Frontal cortex (tissue), 3 donors: ENCODE measurements at regions not wholly inside any gene's neighbourhood (a gene's known extent, or its start where the extent isn't known, plus 50 kb on each side); places are given as distances from the start of the nearest gene placed in this dataset.

Experiments used
- DNase-seq, 2 donors: peaks; one replicate each; pipeline ENCODE4 v3.0.0; 2012; ENCODE audit warnings: low spot score in 2 of 2
- FAIRE-seq: peaks from 2 replicates; lab custom pipeline; 2012; peaks lifted over from hg19 to GRCh38; lab: Jason Lieb, UNC
- donor health status: control.
- donor health status: control.
- donor health status: control.

DNA sequence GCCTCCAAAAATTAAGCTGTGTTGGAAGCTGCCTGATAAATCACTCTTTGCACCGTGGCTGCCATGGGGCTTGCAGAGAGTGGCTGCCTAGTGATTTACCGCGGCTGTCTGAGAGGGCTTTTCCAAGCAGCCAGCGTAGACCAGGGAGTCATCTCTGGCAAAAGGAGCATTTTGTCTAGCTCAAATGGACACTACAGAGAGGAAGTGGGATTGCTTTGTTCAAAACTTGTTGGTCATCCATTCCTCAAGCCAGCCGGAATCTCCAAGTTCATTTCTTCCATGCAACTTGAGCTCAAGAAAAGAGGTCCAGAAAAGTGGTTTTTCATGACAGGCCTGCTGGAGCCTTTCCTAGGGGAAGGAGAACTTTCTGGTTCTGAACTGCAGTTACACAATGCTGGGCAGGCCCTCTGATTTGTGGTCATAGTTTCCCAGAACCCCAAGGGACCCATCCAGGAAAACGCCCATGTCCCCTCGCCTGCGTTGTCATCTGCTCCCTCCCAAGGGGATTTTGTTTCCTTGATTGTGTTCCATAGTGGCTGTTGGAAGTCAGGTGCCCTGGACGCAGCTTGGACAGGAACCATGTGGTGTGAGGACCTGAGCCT is 108.1 kb downstream of the TRIB2 start:
- no peak for DNase-seq
- FAIRE-seq: no peak

DNA sequence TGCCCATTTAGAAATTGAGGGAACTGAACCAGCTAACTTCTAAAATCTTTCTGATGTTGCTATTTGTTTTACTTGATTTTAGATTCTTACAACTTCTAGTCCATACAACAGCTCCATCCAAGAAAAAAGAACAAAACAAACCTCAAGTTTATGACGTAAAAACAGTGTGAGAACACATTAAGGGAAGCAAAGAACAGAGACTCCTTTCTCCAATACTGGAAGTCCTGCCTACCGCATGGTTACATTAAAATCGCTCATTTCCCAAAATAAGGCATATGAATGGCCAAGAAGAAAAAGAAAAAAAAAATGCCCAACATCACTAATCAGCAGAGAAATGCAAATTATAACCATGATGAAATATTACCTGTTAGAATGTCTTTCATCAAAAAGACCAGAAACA is 110.0 kb downstream of the TRIB2 start:
- no peak for FAIRE-seq

DNA sequence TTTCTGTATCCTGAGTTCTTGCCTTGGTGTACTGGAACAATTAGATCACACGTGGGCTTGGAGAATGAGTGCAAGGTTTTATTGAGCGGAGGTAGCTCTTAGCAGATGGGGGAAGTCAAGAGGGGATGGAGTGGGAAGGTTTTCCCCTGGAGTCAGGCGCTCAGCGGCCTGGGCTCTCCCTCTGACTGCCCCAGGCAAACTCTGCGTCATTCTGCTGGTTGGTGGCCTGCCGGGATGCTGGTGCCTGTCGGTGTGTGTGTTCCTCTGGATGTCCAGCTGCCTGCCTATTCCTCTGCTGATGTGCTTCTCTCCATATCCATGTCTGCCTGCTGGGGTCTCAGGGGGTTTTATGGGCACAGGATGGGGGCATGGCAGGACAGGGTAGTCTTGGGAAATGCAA is 111.0 kb downstream of the TRIB2 start:
- DNase-seq: no peak
- no peak for FAIRE-seq

More for the DNA sequence above, 110.0 kb downstream of the TRIB2 start:
- DNase-seq: no peak

DNA sequence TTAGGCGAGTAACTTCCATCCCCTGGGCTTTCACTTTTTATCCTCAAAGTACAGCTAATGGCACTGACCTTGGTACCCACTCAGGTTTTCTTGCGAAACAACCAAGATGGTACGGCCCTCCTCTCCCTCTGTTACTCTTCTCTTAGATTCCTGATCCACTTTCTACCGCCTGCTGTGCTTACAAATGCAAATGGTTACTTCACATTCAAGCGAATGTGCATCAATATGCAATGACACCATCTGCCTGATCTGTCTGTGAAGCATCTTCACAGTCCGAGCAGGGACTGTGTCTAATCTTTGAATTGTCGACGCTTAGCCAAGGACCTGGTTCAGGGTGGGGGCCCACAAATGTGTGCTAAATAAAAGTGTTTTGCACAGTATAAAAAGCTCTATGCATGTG is 112.2 kb downstream of the TRIB2 start:
- FAIRE-seq: no peak
- DNase-seq: no peak

DNA sequence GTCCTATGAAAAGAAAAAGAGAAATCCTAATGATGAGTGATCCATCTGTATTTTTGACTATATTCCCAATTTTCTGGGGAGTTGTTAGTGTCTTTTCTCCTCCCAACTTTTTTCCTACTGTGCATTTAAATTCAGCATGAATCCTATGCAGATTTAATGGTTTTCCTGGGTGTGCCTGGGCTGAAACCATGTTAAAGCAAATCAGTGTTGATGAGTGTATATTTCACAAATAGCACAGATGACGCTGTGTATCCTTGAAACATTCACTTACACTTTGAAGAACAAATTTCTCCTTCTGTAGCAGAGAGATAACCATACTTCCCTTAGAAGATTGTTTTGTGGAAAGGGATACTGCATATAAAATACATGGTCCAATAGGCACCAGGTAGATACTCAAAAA is 114.3 kb downstream of the TRIB2 start:
- FAIRE-seq: no peak
- DNase-seq: no peak

DNA sequence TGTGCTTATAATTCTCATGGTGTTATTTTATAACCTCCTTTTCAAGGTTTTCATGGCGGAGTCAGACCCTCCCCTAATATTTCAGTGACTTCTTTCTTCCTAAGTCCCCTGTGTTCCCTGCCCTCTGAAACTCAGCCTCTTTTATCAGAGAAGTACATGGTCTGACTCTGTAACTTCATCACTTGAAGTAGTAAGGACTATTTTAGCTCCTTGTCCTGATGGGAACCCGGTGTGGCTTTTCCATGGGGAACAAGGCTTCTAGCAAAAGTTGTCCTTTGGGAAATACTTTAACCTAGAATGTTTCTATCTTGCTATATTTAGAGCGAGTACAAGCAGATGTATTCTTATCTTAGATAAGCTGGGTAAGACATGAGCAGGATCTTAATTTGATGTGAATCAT is 117.5 kb downstream of the TRIB2 start:
- FAIRE-seq (no peak), DNase-seq (no peak)

DNA sequence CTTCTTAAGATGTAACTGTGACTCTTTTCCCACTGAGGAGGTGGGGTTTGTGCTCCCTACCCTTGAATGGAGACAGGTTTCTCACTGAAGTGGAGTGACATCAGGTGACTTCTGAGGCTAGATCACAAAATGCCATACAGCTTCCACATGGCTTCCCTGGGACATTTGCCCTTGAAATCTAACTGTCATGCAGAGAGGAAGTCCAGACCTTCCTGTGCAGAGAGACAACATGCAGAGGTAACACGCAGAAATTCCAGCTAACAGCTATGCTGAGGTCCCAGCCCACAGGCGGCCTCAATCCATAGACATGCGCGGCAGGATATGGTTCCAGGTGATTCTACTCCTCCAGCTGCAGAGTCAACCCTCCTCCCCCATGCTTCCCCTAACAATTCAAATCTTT is 119.0 kb downstream of the TRIB2 start:
- DNase-seq (no peak), FAIRE-seq (no peak)

DNA sequence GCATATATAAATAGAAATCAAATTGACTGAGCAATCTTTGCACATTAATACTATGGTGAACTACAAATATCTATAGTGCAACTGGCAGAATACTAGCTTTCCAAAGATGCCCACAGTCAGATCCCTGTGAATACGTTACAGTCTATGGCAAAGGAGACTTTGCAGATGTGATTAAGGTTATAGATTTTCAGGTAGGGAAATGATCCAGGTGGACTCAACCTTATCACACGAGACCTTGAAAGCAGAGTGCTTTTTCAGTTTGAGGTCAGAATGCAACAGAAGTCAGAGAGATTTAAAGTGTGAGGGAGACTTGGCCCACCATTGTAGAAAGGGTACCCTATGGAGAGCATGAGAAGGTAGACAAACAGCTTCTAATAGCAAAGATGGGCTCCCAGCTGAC is 122.6 kb downstream of the TRIB2 start:
- DNase-seq: no peak
- no peak for FAIRE-seq

DNA sequence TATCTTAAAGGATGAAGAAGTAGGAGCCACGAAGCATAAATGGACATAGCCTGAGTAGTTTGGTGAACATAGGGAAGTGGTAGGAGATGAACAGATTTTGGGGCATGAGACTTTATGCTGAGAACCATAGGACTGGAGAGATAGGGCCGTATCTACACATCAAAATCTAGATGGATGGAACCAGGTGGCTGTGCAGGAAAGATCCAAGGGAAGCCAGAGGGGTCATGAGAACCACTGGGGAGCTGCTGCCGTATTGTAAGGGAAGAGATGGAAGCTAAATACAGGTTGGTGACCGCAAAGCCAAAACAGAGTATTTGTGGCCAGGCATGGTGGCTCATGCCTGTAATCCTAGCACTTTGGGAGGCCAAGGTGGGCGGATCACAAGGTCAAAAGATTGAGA is 124.3 kb downstream of the TRIB2 start:
- no peak for FAIRE-seq

DNA sequence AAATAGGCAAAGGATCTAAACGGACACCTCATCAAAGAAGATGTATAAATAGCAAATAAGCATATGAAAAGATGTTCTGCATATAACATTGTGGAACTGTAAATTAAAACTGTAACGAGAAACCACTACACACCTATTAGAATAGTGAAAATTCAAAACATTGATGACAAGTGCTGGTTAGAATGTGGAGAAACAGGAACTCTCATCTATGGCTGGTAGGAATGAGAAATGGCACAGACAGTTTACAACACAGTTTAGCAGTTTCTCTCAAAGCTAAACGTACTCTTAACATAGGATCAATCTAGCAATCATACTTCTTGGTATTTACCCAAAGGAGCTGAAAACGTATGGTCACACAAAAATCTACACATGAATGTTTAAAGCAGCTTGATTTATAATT is 126.2 kb downstream of the TRIB2 start:
- FAIRE-seq: no peak
- no peak for DNase-seq

More for the DNA sequence above, 124.3 kb downstream of the TRIB2 start:
- DNase-seq: no peak

DNA sequence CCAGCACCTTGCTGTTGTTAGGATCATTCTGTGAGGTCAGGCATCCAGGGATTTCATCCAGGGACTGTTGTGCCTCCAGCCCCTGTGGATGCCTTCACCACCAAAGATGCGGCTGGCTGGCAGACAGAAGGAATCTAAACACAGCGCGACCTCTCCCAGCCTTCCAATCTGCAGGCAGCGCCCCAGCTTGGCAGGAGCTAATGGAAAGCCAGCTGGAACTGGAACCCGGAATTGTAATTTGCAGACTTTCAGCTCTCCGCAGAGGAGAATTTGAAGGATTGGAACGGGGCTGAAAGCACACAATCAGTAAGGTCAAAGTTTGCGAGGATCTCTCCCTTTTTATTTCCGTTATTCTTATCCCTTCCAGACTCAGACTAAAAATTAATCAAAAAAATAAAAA is 127.8 kb downstream of the TRIB2 start:
- FAIRE-seq (no peak), DNase-seq (no peak)

DNA sequence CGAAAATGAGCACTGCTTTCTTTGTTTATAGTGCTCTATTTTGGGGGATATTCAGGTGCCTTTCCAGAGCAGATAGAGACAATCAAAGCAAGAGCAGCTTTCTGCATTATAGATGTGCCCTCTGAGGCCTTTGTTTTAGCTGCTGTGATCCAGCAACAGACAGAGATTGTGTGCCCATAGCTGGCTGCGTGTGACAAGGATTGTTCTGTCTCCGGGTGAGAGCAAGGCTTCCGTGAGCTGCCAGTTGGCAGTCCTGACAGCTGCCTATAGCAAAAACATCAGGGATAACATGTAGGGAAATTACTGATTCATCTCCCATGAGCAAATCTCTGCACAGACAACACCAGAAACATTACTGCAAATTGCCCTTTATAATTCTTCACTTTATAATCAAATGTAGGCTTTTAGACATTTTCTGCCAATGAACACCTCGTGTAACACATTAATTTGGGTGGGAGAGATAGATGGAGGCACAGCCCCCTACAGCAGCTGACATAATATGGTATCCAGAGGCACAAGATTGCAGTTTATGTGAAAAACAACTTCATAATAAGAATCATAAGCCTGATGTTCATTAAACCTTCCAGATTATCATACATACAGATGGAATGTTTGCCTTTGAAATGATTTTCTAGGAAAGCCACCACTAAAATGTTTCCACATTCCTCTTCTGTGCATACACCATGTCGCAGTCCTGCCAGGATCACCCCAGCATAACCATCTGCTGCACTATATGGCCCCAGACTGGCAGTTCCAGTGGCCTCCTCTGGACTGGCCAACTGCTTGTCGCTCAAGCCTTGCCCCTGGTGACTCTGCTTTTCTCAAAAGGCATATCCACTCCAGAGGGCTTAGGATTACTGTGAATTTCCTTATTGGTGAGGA is 131.2 kb downstream of the TRIB2 start:
- DNase-seq (peak; percentile 34 to 52), FAIRE-seq (no peak)

DNA sequence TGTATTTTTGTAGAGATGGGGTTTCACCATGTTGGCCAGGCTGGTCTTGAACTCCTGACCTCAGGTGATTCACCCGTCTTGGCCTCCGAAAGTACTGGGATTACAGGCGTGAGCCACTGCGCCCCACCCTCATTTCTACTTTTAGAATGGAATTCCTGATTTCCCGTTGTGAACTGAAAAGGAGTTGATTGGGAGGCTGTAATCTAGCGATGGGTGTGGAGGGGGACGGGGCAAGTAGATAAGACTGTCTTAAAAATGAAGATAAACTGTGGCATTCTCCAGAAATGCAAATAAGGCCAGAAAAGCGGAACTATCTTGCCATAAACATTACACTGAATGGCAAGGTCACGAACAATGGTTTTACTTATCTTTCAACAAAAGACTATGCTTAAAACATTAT is 135.4 kb downstream of the TRIB2 start:
- DNase-seq (no peak), FAIRE-seq (no peak)

DNA sequence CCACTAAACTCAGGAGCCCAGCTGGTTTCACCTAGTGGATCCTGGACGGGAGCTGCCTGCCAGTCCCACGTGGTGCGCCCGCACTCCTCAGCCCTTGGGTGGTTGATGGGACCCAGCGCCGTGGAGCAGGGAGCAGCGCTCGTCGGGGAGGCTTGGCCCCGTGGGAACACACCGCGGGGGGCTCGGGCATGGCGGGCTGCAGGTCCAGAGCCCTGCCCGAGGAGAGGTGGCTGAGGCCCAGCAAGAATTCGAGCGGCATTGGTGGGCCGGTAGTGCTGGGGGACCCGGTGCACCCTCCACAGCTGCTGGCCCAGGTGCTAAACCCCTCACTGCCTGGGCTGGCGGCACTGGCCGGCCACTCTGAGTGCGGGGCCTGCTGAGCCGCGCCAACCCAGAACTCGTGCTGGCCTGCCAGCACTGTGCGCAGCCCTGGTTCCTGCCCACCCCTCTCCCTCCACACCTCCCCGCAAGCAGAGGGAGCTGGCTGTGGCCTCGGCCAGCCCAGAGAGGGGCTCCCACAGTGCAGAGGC is 137.3 kb downstream of the TRIB2 start:
- DNase-seq (no peak), FAIRE-seq (no peak)

DNA sequence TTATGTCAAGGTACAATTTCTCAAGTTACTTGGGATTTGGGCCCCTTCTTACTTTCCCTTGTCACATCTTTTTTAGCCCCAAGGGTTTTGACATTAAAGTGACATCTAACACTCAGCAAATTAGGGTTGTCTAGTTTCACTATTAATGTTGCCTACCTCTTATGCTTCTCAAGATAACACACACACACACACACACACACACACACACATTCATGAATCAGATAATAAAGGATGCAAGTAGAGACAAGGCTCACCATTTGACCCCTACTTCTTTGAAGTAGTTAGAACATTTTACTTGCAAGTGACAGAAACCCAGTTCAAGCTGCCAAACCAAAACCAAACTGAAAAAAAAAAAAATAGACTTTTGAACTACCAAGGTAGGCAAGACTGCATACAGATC is 138.8 kb downstream of the TRIB2 start:
- FAIRE-seq (no peak), DNase-seq (no peak)

DNA sequence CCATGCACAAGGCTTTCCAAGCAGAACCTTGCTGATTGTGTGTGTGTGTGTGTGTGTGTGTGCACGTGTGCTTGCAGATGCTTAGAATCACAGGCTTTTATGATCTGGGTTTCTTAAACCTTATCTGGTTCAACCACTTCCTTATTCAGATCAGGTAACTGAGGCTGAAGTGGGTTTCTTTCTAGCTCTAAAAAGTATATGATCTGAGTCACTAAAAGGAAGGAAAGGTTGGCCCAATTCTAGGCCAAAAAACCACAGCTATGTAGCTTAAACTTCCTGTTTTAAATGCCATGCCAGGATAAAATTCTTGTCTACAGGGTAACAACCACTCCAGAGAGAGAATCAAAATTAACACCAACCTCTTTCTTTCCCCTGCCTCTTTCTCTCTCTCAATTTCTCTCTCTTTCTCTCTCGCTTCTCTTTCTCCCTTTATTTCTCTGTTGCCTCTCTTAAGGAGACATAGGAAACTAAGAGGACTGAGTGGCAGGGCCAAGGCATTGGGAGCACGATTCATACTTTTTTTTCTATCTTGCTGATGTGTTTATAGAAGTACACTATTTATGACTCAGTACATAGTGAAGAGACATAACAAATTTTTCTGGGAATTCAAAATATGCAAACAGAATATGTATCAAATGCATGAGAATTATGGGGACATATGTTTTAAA is 140.3 kb downstream of the TRIB2 start:
- DNase-seq (no peak), FAIRE-seq (no peak)

DNA sequence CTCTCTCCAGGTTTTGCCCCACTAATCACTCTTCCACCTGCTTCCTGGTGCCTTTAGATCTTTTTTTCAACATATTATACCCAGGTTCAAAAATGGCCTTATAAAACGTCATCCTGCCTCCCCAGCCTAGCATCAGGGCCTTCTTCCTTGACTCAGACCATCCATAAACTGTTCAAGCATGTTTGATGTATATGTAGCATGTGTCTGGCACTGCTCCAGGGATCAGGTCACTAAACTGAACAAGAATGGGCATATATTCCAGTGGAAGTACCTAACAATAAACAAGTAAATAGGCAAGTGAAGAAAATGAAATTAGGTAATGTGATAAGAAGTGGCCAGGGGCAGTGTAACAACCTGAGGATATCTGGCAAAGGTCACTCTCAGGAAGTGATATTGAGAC is 141.2 kb downstream of the TRIB2 start:
- FAIRE-seq: no peak
- no peak for DNase-seq

DNA sequence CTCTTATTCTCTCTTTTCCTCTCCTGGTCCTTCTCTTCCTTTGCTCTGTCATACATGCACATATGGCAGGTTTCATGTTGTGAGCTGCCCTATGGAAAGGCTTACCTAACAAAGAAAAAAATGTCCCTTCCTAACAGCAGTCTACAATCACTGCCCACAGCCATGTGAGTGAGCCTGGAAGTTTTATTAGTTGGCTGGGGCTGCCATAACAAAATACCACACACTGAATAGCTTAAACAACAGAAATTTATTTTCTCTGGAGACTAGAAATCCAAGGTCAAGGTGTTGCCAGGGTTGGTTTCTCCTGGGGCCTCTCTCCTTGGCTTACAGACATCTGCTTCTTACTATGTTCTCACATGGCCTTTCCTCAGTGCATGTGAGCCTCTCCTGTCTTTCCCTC is 142.1 kb downstream of the TRIB2 start:
- FAIRE-seq (no peak), DNase-seq (no peak)

DNA sequence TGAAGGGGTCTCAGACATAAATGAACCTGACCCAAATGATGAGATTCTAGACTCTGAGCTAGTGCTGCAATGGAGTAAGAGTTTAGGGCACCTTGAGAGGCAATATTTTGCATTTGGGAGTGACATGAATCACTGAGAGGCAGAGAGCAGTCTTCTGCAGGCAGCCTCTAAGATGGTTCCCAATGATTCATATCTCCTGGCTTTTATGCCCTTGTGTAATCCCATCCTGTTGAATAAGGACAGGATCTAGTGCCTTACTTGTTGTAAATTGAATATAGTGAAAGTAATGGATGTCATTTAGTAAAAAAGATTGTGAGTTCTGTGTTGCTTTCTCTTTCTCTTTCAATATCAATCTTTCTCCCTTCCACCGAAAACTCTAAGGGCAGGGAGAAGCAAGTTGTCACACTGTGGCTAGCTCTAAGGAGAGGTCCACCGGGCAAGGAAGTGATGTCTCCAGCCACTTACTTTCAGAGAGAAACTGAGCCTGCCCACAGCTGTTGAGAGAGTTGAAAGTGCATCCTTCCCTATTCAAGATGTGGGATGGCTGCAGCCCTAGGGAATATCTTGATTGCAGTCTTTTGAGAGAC is 144.7 kb downstream of the TRIB2 start:
- FAIRE-seq (no peak), DNase-seq (no peak)

DNA sequence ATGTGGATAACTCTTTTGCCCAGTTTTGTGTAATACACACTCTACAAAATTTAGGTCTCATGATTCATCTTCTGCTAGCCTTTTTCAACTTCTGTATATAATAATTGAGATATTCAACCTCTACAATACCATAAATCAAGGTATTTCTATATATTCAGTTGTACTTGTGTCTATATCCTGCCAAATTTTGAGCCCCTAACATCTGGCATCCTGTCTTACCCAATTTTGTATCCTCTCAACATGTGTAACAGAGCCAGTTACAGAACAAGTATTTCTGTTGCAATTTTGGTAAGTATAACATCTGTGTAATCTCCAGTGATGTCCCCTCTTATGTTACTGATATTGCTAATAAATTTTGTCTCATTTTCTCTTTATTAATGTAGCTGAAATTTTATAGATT is 145.8 kb downstream of the TRIB2 start:
- no peak for DNase-seq
- no peak for FAIRE-seq

DNA sequence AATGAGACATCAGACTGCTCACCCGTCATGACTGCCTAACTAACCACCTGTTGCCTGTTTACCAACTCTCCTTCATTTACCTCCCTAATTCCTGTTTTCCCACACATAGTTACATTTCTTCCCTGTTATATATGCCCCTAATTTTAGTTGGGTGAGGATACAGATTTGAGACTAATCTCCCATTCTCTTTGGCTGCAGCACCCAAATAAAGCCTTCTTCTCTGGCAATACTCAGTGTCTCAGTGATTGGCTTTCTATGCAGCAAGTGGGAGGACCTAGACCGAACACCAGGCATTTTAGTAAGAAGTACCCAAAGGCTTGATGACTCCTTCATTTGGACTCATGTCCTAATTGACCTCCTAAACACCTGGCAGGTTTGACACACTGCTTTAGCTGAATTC is 147.2 kb downstream of the TRIB2 start:
- DNase-seq (no peak), FAIRE-seq (no peak)
